ENCODE measurements at regions not wholly inside any gene's neighbourhood (a gene's known extent, or its start where the extent isn't known, plus 50 kb on each side); places are given as distances from the start of the nearest gene placed in this dataset.

- TF ChIP-seq, protein P1, sequence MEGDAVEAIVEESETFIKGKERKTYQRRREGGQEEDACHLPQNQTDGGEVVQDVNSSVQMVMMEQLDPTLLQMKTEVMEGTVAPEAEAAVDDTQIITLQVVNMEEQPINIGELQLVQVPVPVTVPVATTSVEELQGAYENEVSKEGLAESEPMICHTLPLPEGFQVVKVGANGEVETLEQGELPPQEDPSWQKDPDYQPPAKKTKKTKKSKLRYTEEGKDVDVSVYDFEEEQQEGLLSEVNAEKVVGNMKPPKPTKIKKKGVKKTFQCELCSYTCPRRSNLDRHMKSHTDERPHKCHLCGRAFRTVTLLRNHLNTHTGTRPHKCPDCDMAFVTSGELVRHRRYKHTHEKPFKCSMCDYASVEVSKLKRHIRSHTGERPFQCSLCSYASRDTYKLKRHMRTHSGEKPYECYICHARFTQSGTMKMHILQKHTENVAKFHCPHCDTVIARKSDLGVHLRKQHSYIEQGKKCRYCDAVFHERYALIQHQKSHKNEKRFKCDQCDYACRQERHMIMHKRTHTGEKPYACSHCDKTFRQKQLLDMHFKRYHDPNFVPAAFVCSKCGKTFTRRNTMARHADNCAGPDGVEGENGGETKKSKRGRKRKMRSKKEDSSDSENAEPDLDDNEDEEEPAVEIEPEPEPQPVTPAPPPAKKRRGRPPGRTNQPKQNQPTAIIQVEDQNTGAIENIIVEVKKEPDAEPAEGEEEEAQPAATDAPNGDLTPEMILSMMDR (IDR thresholded peaks at IDR 0.05), result no peak
- no peak for DNase-seq
- H3K9me3 ChIP-seq (replicated peaks in 1 of 2; ENCODE audit: control insufficient read depth in 1 of 2, insufficient read depth in 1 of 2, low read length in 2 of 2), result peaks cover 0 to 11% of the 10 kb centered on the region in 2 donors
- no peak overlapping the region for H3K9ac ChIP-seq (ENCODE audit: insufficient read depth, low read length, poor library complexity, severe bottlenecking)
- peaks cover 4 to 21% (median 6%) of the 10 kb centered on the region in 7 donors for H3K9me3 Mint-ChIP-seq
- H3K27ac ChIP-seq (ENCODE audit: low read depth in 1 of 2, low read length in 2 of 2), result no peak overlapping the region
- H3K27ac Mint-ChIP-seq, result no peak overlapping the region
- H3K36me3 ChIP-seq (replicated peaks in 1 of 2; ENCODE audit: control insufficient read depth in 1 of 2, insufficient read depth in 2 of 2, low read length in 2 of 2), result no peaks in the 10 kb centered on the region
- intact Hi-C loops (cut with micrococcal nuclease), result no loop called here
- no peak overlapping the region for H3K4me2 ChIP-seq (replicated peaks; ENCODE audit: extremely low read depth, low read length, poor library complexity, severe bottlenecking)
- no peaks in the 10 kb centered on the region for H3K4me1 ChIP-seq (ENCODE audit: control insufficient read depth in 1 of 2, insufficient read depth in 2 of 2, low read length in 2 of 2)
- H3K79me2 ChIP-seq (ENCODE audit: insufficient read depth, low read length), result no peaks in the 10 kb centered on the region
- no peaks in the 10 kb centered on the region for H4K20me1 ChIP-seq (ENCODE audit: insufficient read depth, low read length)
- peaks cover 0 to 2% (median 0%) of the 10 kb centered on the region in 3 donors for H3K27me3 Mint-ChIP-seq (ENCODE audit: low read depth in 3 of 3)
- no peaks in the 10 kb centered on the region for H3K4me1 Mint-ChIP-seq
- H2AFZ ChIP-seq (ENCODE audit: insufficient read depth, low read depth, low read length, poor library complexity, severe bottlenecking), result no peak overlapping the region
- H3K4me3 ChIP-seq (replicated peaks in 1 of 3; ENCODE audit: low read depth in 2 of 3, low read length in 3 of 3), result no peak overlapping the region
- H3K36me3 Mint-ChIP-seq, result no peaks in the 10 kb centered on the region
- no CpG with 5 or more reads among the region's 2 CpGs for WGBS (ENCODE audit: insufficient coverage)
- H3K27me3 ChIP-seq (ENCODE audit: control insufficient read depth in 2 of 2, insufficient read depth in 2 of 2, low read length in 2 of 2), result no peaks in the 10 kb centered on the region
- H3K4me3 Mint-ChIP-seq, result no peak overlapping the region
These were observed 89.6 kb upstream of the PTGFR start for GRCh38 chr1:78401148-78401547.

DNA sequence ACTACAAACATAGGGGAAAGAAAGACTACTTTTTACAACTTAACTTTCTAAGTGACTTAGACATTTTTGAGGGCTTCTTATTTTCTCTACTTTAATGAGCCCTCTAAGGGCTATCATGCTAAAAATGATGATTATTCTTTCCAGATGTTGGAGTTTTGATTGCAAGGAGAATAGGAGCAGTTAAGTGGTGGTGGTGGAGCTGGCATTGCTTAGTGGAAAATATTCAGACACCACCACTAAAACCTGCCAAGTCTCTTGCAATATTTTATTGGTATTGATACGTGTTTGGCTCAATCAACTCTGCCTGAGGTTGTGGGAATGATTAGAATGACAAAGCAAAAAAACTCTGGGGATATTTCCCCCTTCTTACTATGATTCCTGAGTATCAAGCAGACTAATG lies 82.6 kb upstream of the PTGFR start:
- no peak overlapping the region for H3K27ac Mint-ChIP-seq
- WGBS (ENCODE audit: insufficient coverage), result no CpG with 5 or more reads among the region's 1 CpG
- no peak overlapping the region for H3K9ac ChIP-seq (ENCODE audit: insufficient read depth, low read length, poor library complexity, severe bottlenecking)

More for the DNA sequence above, 82.6 kb upstream of the PTGFR start:
- Histone ChIP-seq H3K9me3 (replicated peaks in 1 of 2; ENCODE audit: control insufficient read depth in 1 of 2, insufficient read depth in 1 of 2, low read length in 2 of 2) (peaks cover 21 to 22% of the 10 kb centered on the region in 2 donors), H3K79me2 (ENCODE audit: insufficient read depth, low read length) (no peaks in the 10 kb centered on the region), H3K27ac (ENCODE audit: low read depth in 1 of 2, low read length in 2 of 2) (no peak overlapping the region), H3K36me3 (replicated peaks in 1 of 2; ENCODE audit: control insufficient read depth in 1 of 2, insufficient read depth in 2 of 2, low read length in 2 of 2) (no peaks in the 10 kb centered on the region), H2AFZ (ENCODE audit: insufficient read depth, low read depth, low read length, poor library complexity, severe bottlenecking) (no peak overlapping the region), H4K20me1 (ENCODE audit: insufficient read depth, low read length) (no peaks in the 10 kb centered on the region), H3K4me2 (replicated peaks; ENCODE audit: extremely low read depth, low read length, poor library complexity, severe bottlenecking) (no peak overlapping the region), H3K4me1 (ENCODE audit: control insufficient read depth in 1 of 2, insufficient read depth in 2 of 2, low read length in 2 of 2) (no peaks in the 10 kb centered on the region), H3K4me3 (replicated peaks in 1 of 3; ENCODE audit: low read depth in 2 of 3, low read length in 3 of 3) (no peak overlapping the region), H3K27me3 (ENCODE audit: control insufficient read depth in 2 of 2, insufficient read depth in 2 of 2, low read length in 2 of 2) (no peaks in the 10 kb centered on the region)
- intact Hi-C loops (cut with micrococcal nuclease), result no loop called here
- Mint-ChIP-seq H3K36me3 (no peaks in the 10 kb centered on the region), H3K9me3 (peaks cover 2 to 25% (median 17%) of the 10 kb centered on the region in 7 donors), H3K4me3 (no peak overlapping the region), H3K27me3 (ENCODE audit: low read depth in 3 of 3) (peaks cover 0 to 1% (median 0%) of the 10 kb centered on the region in 3 donors), H3K4me1 (no peaks in the 10 kb centered on the region)
- no peak for DNase-seq
- TF ChIP-seq, protein P1 (IDR thresholded peaks at IDR 0.05), result no peak

Data from CD14-positive monocyte (primary cell).